GM23338 (cell line): ENCODE measurements at regions not wholly inside any gene's neighbourhood (a gene's known extent, or its start where the extent isn't known, plus 50 kb on each side); places are given as distances from the start of the nearest gene placed in this dataset.

ENCODE experiments used
- ATAC-seq: fragments of 200-7000 bp; cut with Tn5 transposase; 3 replicates; pipeline ENCODE4 v1.9.1; 2020
- DNase-seq: peaks from one replicate; pipeline ENCODE4 v3.0.0-alpha.2; 2015; ENCODE audit warnings: low spot score
- H2AFZ ChIP-seq: fragments of 200-600 bp; sonication (generic); 2 replicates; pipeline ENCODE4 v1.8.0; 2016; ENCODE audit warnings: antibody characterized with exemption, mild to moderate bottlenecking, moderate library complexity
- H3F3A ChIP-seq: fragments of 200-600 bp; sonication (generic); replicated peaks from 2 replicates; pipeline ENCODE4 v1.8.0; 2017; ENCODE audit warnings: antibody characterized with exemption, mixed run types, low read depth
- H3K27ac ChIP-seq: fragments of 200-600 bp; sonication (generic); 2 replicates; pipeline ENCODE4 v1.6.1; 2016; ENCODE audit warnings: low read depth
- H3K27me3 ChIP-seq: fragments of 200-600 bp; sonication (generic); 2 replicates; pipeline ENCODE4 v1.8.0; 2016; ENCODE audit warnings: mild to moderate bottlenecking, mixed run types, moderate library complexity; ENCODE audit not compliant: insufficient read depth
- H3K36me3 ChIP-seq: fragments of 200-600 bp; sonication (generic); 2 replicates; pipeline ENCODE4 v1.8.0; 2016; ENCODE audit warnings: mild to moderate bottlenecking; ENCODE audit not compliant: insufficient read depth
- H3K4me1 ChIP-seq: fragments of 200-600 bp; sonication (generic); 2 replicates; pipeline ENCODE4 v1.8.0; 2016; ENCODE audit warnings: mild to moderate bottlenecking, moderate library complexity; ENCODE audit not compliant: insufficient read depth
- H3K4me2 ChIP-seq: fragments of 200-600 bp; sonication (generic); 2 replicates; pipeline ENCODE4 v1.7.1; 2017; ENCODE audit warnings: mixed run types
- H3K4me3 ChIP-seq: fragments of 200-600 bp; sonication (generic); 2 replicates; pipeline ENCODE4 v1.6.1; 2016; ENCODE audit warnings: mixed run types
- H3K79me2 ChIP-seq: fragments of 200-600 bp; sonication (generic); replicated peaks from 2 replicates; pipeline ENCODE4 v1.8.0; 2017; ENCODE audit warnings: mild to moderate bottlenecking; ENCODE audit not compliant: insufficient read depth
- H3K9me2 ChIP-seq: fragments of 200-600 bp; sonication (generic); 2 replicates; pipeline ENCODE4 v1.8.0; 2017; ENCODE audit not compliant: insufficient read depth
- H4K20me1 ChIP-seq: fragments of 200-600 bp; sonication (generic); replicated peaks from 2 replicates; pipeline ENCODE4 v1.8.0; 2017; ENCODE audit warnings: mild to moderate bottlenecking; ENCODE audit not compliant: insufficient read depth
- H3K27ac Mint-ChIP-seq: 2 replicates; pipeline ENCODE4 v1.8.0; 2020; ENCODE audit warnings: inconsistent platforms, mild to moderate bottlenecking, moderate library complexity, mixed read lengths
- H3K27me3 Mint-ChIP-seq: 3 replicates; pipeline ENCODE4 v1.8.0; 2022; ENCODE audit warnings: low read depth, mild to moderate bottlenecking, moderate library complexity, mixed read lengths, inconsistent platforms; ENCODE audit not compliant: insufficient read depth, poor library complexity
- H3K36me3 Mint-ChIP-seq: 3 replicates; pipeline ENCODE4 v1.8.0; 2021; ENCODE audit warnings: low read depth, mild to moderate bottlenecking, inconsistent platforms, moderate library complexity, mixed read lengths
- H3K4me1 Mint-ChIP-seq: 3 replicates; pipeline ENCODE4 v1.8.0; 2020; ENCODE audit warnings: mild to moderate bottlenecking, inconsistent platforms, mixed read lengths
- H3K4me3 Mint-ChIP-seq: 3 replicates; pipeline ENCODE4 v1.8.0; 2021; ENCODE audit warnings: moderate library complexity, mild to moderate bottlenecking, inconsistent platforms, mixed read lengths
- H3K9me3 Mint-ChIP-seq: 3 replicates; pipeline ENCODE4 v1.8.0; 2020; ENCODE audit warnings: moderate library complexity, mild to moderate bottlenecking, inconsistent platforms, mixed read lengths
- CREB1 ChIP-seq: fragments of 250-450 bp; sonication (Bioruptor Pico); IDR thresholded peaks from 2 replicates; pipeline ENCODE4 v1.5.0; 2020; ENCODE audit warnings: low read depth, mild to moderate bottlenecking, moderate library complexity
- ETS1 ChIP-seq: IDR thresholded peaks from 2 replicates; pipeline ENCODE4 v1.6.1; 2016; ENCODE audit warnings: antibody characterized with exemption
- EZH2 ChIP-seq: fragments of 200-600 bp; sonication (generic); IDR thresholded peaks from one replicate; pipeline ENCODE4 v1.8.0; 2017; ENCODE audit warnings: antibody characterized with exemption, mild to moderate bottlenecking, low read depth; ENCODE audit not compliant: unreplicated experiment
- EZH2phosphoT487 ChIP-seq: fragments of 200-600 bp; sonication (generic); IDR thresholded peaks from one replicate; pipeline ENCODE4 v1.8.1; 2018; ENCODE audit warnings: antibody characterized with exemption; ENCODE audit not compliant: unreplicated experiment
- JUNB ChIP-seq: IDR thresholded peaks from one replicate; pipeline ENCODE4 v1.6.1; 2016; ENCODE audit warnings: antibody characterized with exemption; ENCODE audit not compliant: unreplicated experiment
- NANOG ChIP-seq: IDR thresholded peaks from 2 replicates; pipeline ENCODE4 v1.6.1; 2016; ENCODE audit warnings: antibody characterized with exemption, borderline replicate concordance
- POLR2AphosphoS5 ChIP-seq: IDR thresholded peaks from 2 replicates; pipeline ENCODE4 v1.6.1; 2016; ENCODE audit warnings: antibody characterized with exemption, low read depth
- REST ChIP-seq: IDR thresholded peaks from one replicate; pipeline ENCODE4 v1.6.1; 2018; ENCODE audit warnings: antibody characterized with exemption; ENCODE audit not compliant: unreplicated experiment
- STAT1 ChIP-seq: IDR thresholded peaks from one replicate; pipeline ENCODE4 v1.6.1; 2016; ENCODE audit warnings: antibody characterized with exemption; ENCODE audit not compliant: unreplicated experiment
- ZNF114 ChIP-seq: fragments of 250-450 bp; sonication (Bioruptor Pico); IDR thresholded peaks from 2 replicates; pipeline ENCODE4 v1.5.0; 2020; ENCODE audit warnings: mild to moderate bottlenecking, moderate library complexity
- ZNF331 ChIP-seq: fragments of 250-450 bp; sonication (Bioruptor Pico); IDR thresholded peaks from 2 replicates; pipeline ENCODE4 v1.5.0; 2020; ENCODE audit warnings: low read depth, mild to moderate bottlenecking, moderate library complexity
- TF ChIP-seq, protein P1 (sequence below), 2 experiments: fragments of 200-600 bp in 1 of 2; sonication (generic) in 1 of 2; conservative IDR thresholded peaks; 2 replicates each; pipeline versions ENCODE4 v1.5.1 to v1.6.1; 2016 to 2017; ENCODE audit warnings: antibody characterized with exemption in 2 of 2, low read depth in 2 of 2, mild to moderate bottlenecking in 2 of 2, moderate library complexity in 1 of 2

GRCh38 chr2:30371028-30371689 is 75.9 kb upstream of the LCLAT1 start (continued):
- TF ChIP-seq REST, result no peak
- TF ChIP-seq EZH2, result no peak

GRCh38 chr2:30371772-30372373 is 75.2 kb upstream of the LCLAT1 start:
- Histone ChIP-seq H3K4me2 (no peak overlapping the region), H3K27ac (no peak overlapping the region), H3K4me3 (no peak overlapping the region), H3K36me3 (no peaks in the 10 kb centered on the region), H3K9me2 (0 out of 2 replicates have a peak, but pooled peaks cover 4% of the 10 kb centered on the region), H3K79me2 (no peaks in the 10 kb centered on the region), H3K4me1 (no peaks in the 10 kb centered on the region), H3F3A (no peaks in the 10 kb centered on the region), H2AFZ (no peak overlapping the region), H3K27me3 (no peaks in the 10 kb centered on the region), H4K20me1 (no peaks in the 10 kb centered on the region)
- H3K36me3 Mint-ChIP-seq, result no peaks in the 10 kb centered on the region
- H3K9me3 Mint-ChIP-seq, result no peaks in the 10 kb centered on the region
- H3K27me3 Mint-ChIP-seq, result no peaks in the 10 kb centered on the region
- no peak overlapping the region for H3K27ac Mint-ChIP-seq
- DNase-seq (no peak), ATAC-seq (no peak)
- no peak overlapping the region for H3K4me3 Mint-ChIP-seq
- H3K4me1 Mint-ChIP-seq, result no peaks in the 10 kb centered on the region
- TF ChIP-seq CREB1 (no peak), POLR2AphosphoS5 (no peak), ETS1 (no peak), EZH2 (no peak), JUNB (no peak), STAT1 (no peak), NANOG (no peak), EZH2phosphoT487 (no peak), ZNF114 (CRISPR knock-in tag) (no peak), REST (no peak), ZNF331 (no peak)
- TF ChIP-seq, protein P1, sequence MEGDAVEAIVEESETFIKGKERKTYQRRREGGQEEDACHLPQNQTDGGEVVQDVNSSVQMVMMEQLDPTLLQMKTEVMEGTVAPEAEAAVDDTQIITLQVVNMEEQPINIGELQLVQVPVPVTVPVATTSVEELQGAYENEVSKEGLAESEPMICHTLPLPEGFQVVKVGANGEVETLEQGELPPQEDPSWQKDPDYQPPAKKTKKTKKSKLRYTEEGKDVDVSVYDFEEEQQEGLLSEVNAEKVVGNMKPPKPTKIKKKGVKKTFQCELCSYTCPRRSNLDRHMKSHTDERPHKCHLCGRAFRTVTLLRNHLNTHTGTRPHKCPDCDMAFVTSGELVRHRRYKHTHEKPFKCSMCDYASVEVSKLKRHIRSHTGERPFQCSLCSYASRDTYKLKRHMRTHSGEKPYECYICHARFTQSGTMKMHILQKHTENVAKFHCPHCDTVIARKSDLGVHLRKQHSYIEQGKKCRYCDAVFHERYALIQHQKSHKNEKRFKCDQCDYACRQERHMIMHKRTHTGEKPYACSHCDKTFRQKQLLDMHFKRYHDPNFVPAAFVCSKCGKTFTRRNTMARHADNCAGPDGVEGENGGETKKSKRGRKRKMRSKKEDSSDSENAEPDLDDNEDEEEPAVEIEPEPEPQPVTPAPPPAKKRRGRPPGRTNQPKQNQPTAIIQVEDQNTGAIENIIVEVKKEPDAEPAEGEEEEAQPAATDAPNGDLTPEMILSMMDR (conservative IDR thresholded peaks at IDR 0.05; ENCODE audit: low read depth in 2 of 2), result no peak
